Ovary (tissue), 3 donors: ENCODE measurements at regions not wholly inside any gene's neighbourhood (a gene's known extent, or its start where the extent isn't known, plus 50 kb on each side); places are given as distances from the start of the nearest gene placed in this dataset.

Experiments
- EP300 ChIP-seq: sonication (generic); formaldehyde crosslinking; IDR thresholded peaks from one replicate; pipeline ENCODE4 v1.6.1; 2017; ENCODE audit warnings: antibody characterized with exemption
- POLR2A ChIP-seq: fragments of 450-650 bp; IDR thresholded peaks from one replicate; pipeline ENCODE4 v1.6.1; 2017; ENCODE audit warnings: antibody characterized with exemption, mild to moderate bottlenecking, moderate library complexity
- TF ChIP-seq, protein P1 (sequence below), 3 donors: fragments of 450-650 bp in 2 of 3; fragments of 200-600 bp in 1 of 3; IDR thresholded peaks; one replicate each; pipeline versions ENCODE4 v1.5.1 to v1.8.0; 2016 to 2022; ENCODE audit warnings: antibody characterized with exemption in 3 of 3, mild to moderate bottlenecking in 1 of 3
- donor health status: DM: no; HTN: no; CAD: no.

GRCh38 chr9:82518868-82519267 lies 530.3 kb downstream of the SPATA31D1 start:
- TF ChIP-seq EP300 (no peak), POLR2A (no peak)
- TF ChIP-seq, protein P1, sequence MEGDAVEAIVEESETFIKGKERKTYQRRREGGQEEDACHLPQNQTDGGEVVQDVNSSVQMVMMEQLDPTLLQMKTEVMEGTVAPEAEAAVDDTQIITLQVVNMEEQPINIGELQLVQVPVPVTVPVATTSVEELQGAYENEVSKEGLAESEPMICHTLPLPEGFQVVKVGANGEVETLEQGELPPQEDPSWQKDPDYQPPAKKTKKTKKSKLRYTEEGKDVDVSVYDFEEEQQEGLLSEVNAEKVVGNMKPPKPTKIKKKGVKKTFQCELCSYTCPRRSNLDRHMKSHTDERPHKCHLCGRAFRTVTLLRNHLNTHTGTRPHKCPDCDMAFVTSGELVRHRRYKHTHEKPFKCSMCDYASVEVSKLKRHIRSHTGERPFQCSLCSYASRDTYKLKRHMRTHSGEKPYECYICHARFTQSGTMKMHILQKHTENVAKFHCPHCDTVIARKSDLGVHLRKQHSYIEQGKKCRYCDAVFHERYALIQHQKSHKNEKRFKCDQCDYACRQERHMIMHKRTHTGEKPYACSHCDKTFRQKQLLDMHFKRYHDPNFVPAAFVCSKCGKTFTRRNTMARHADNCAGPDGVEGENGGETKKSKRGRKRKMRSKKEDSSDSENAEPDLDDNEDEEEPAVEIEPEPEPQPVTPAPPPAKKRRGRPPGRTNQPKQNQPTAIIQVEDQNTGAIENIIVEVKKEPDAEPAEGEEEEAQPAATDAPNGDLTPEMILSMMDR (IDR thresholded peaks at IDR 0.05) = no peak
